BJ (cell line): ENCODE measurements at regions not wholly inside any gene's neighbourhood (a gene's known extent, or its start where the extent isn't known, plus 50 kb on each side); places are given as distances from the start of the nearest gene placed in this dataset.

ENCODE experiments used
- CTCF ChIA-PET: fragments of 350-600 bp; formaldehyde crosslinking; extraction: SDS; loops from one replicate; lab custom pipeline; 2021; ENCODE audit warnings: antibody characterized with exemption, inconsistent platforms; lab: Yijun Ruan, JAX
- POLR2A ChIA-PET: fragments of 300-600 bp; sonication (Branson Sonifier 250); formaldehyde crosslinking; extraction: SDS; loops from one replicate; lab custom pipeline; 2021; ENCODE audit warnings: antibody characterized with exemption; lab: Charles Lee
- DNase-seq: peaks from one replicate; pipeline ENCODE4 v3.0.0-alpha.2; 2011; ENCODE audit warnings: low read depth
- H3K27me3 ChIP-seq: 2 replicates; pipeline ENCODE4 v1.6.0; 2011; ENCODE audit warnings: low read length; ENCODE audit not compliant: control insufficient read depth, insufficient read depth
- H3K36me3 ChIP-seq: 2 replicates; pipeline ENCODE4 v1.5.1; 2011; ENCODE audit warnings: low read length; ENCODE audit not compliant: control insufficient read depth, insufficient read depth
- H3K4me3 ChIP-seq: 2 replicates; pipeline ENCODE4 v1.5.1; 2011; ENCODE audit warnings: low read depth, mild to moderate bottlenecking, control low read depth, low read length
- CTCF ChIP-seq: IDR thresholded peaks from 2 replicates; pipeline ENCODE4 v1.5.1; 2011; ENCODE audit warnings: low read depth, mild to moderate bottlenecking, control low read depth, inconsistent platforms, low read length, moderate library complexity; ENCODE audit not compliant: insufficient read depth

- no peak for DNase-seq
- TF ChIP-seq CTCF: no peak
- Histone ChIP-seq H3K4me3 (no peak overlapping the region), H3K27me3 (no peaks in the 10 kb centered on the region), H3K36me3 (no peaks in the 10 kb centered on the region)
- CTCF ChIA-PET: no interaction called here
- POLR2A ChIA-PET: no interaction called here
Observed at GRCh38 chr6:166842607-166843006, 113.7 kb downstream of the RNASET2 start.

- POLR2A ChIA-PET: no interaction called here
- no peak for TF ChIP-seq CTCF
- Histone ChIP-seq H3K27me3 (no peaks in the 10 kb centered on the region), H3K36me3 (no peaks in the 10 kb centered on the region), H3K4me3 (no peak overlapping the region)
- CTCF ChIA-PET: no interaction called here
- DNase-seq: no peak
Observed at GRCh38 chr6:166841216-166841615, 115.1 kb downstream of the RNASET2 start.

GRCh38 chr6:166839569-166839968, 116.8 kb downstream of the RNASET2 start:
- CTCF ChIA-PET: no interaction called here
- DNase-seq: no peak
- no peaks in the 10 kb centered on the region for H3K27me3 ChIP-seq

GRCh38 chr6:166838987-166839386, 117.4 kb downstream of the RNASET2 start:
- ChIA-PET POLR2A (no interaction called here), CTCF (no interaction called here)
- Histone ChIP-seq H3K4me3 (no peak overlapping the region), H3K36me3 (no peaks in the 10 kb centered on the region), H3K27me3 (no peaks in the 10 kb centered on the region)
- no peak for DNase-seq
- no peak for TF ChIP-seq CTCF

More at GRCh38 chr6:166839569-166839968, 116.8 kb downstream of the RNASET2 start:
- Histone ChIP-seq H3K4me3 (no peak overlapping the region), H3K36me3 (no peaks in the 10 kb centered on the region)
- no peak for TF ChIP-seq CTCF
- POLR2A ChIA-PET: no interaction called here

GRCh38 chr6:166836785-166837718, 119.3 kb downstream of the RNASET2 start:
- CTCF ChIA-PET: no interaction called here
- TF ChIP-seq CTCF: no peak
- Histone ChIP-seq H3K36me3 (no peaks in the 10 kb centered on the region), H3K27me3 (no peaks in the 10 kb centered on the region), H3K4me3 (no peak overlapping the region)
- POLR2A ChIA-PET: no interaction called here
- no peak for DNase-seq
